ENCODE measurements at regions not wholly inside any gene's neighbourhood (a gene's known extent, or its start where the extent isn't known, plus 50 kb on each side); places are given as distances from the start of the nearest gene placed in this dataset.
"Not testable (repeated sequence)": the region's sequence is repeated elsewhere in the genome, so short reads cannot be mapped to it uniquely, and the experiment has no call there.

DNA sequence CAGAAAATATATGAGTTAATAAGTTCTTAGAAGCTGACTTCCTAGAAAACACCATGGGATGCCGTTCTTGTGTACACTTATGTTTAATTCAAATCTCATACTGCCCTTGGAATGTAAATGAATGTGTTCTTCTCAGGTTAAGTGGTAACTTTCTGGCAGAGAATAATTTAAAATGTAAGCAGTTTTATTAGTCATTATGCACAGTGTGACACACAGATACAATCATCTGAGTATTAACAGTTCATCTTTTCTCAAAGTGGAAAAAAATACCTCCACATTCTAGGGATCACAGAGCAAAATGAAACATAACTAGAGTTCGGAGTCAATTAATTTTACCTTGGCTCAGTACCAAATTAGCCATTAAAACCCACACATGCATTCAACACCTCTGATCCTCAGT, 508.1 kb downstream of the CDH9 start:
- no peak for DNase-seq

DNA sequence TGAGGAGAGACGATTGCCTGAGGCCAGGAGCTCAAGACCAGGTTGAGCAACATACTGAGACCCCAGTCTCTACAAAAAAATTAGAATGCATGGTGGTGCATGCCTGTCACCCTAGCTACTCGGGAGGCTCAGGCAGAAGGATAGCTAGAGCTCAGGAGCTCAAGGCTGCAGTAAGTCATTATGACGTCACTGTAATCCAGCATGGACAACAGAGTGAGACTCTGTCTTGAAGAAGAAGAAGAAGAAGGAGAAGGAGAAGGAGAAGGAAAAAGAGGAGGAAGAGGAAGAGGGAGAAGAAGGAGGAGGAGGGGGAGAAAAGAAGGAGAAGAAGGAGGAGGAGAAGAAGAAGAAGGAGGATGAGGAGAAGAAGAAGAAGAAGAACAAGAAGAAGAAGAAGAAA, 519.1 kb downstream of the CDH9 start:
- no peak for DNase-seq

DNA sequence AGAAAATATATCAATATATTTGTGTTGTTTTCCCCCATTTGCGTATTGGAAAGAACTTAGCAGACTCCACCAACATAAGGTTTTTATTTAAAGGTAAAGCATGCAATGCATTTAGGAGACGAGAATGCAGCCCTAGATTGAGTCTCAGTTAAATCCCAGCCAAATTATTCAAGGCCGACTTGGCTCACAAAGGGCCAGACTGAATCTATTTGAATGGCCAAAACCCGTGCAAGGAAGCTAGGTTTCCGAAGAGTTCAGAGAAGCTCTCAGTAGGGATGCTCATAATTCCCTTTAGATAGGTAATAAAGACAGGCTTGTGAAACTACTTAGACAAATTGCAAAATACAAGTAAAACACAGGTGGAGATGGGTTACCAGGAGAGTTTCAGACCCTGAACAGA, 520.3 kb downstream of the CDH9 start:
- DNase-seq: no peak

DNA sequence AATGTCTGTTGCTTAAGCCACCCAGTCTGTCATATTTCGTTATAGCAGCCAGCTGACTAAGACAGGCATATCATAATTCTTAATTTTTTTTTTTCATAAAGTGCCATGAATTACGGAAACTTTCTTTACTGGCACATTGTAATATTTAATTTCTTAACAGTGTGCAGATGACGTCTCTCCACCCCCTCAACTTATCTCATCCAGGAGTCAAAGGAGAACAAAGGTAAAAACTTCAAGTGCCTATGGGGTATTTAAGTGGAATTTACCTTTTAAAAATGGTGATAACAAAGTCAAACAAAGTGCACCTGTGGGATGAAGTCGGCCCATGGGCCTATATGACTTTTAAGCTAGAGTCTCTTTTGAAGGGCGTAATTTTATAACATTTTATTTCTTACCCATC, 539.4 kb downstream of the CDH9 start:
- DNase-seq: no peak

DNA sequence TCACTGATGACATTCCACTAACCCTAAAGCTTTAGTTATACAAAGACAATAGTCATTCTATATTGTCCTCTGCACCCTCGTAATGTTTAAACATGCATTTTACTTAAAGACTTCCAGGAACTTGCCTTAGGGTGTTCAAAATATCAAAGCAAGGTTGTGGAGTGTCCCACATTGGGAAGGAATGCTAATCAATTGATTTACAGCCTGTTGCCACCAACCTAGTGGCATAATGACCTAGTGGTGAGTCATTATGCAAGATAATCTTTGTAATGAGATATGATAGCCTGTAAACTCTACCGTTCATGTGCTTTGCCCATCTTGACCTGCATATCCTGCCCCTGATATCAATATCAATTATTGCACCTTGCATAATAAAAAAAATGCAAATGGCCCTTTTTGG, 542.9 kb downstream of the CDH9 start:
- no peak for DNase-seq

DNA sequence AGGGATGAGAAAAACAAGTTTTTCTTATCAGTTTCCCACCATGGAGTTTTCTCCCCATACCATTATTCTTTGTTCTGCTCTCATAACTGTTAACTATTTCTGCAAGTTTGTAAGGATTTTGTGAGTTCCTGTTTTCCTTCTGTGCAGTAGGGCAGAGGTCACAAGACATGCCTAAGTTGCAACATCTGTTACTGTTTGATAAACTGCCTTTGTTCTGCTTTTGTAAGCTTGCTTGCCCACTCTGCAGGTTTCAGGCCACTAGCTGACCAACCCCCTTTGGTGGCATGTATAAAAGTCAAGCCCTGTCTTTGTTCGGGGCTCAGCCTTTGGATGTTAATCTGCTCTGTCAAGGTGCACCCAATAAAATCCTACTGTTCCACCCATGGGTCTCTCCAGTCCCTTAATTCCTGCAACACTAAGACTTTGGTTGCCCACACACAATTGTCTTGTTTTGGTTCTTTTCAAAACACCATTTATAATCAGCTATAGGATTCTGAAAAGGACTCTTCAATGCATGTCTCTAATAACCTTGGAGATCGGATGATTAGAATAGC, 545.4 kb downstream of the CDH9 start:
- no peak for DNase-seq

DNA sequence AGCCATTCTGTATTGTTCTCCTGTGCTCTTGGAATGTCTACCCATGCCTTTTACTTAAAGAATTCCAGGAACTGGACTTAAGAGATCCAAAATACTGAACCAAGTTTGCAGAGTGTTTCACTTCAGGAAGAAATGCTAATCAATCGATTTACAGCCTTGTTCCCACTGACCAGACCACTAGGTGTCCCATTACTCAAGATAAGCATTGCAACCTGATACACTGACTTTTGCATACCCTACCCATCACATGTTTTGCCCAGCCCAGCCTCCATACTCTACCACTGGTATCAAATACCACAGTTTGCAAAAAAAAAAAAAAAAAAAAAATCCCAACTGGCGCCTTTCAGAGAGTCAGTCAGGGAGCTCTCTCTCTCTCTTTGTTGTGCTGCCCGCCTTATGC, 550.8 kb downstream of the CDH9 start:
- DNase-seq: peak in 1 of 2 experiments; percentile 13

DNA sequence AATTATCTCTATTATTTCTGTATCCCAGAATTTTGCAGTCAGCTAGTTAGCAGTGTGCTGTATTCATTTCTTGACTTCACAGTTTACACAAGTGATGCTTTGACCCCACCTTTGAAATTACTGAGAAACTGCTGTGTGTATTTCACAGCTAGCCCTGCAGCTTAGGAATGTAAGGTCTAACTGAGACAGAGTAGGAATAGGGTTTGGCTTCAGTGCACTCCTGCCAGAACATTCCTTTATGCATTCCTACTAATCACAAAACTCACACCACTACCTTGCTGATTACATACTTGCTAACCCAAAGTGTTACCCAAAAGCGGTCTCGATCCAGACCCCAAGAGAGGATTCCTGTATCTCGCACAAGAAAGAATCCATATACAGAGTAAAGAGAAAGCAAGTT, 551.8 kb downstream of the CDH9 start:
- no peak for DNase-seq

DNA sequence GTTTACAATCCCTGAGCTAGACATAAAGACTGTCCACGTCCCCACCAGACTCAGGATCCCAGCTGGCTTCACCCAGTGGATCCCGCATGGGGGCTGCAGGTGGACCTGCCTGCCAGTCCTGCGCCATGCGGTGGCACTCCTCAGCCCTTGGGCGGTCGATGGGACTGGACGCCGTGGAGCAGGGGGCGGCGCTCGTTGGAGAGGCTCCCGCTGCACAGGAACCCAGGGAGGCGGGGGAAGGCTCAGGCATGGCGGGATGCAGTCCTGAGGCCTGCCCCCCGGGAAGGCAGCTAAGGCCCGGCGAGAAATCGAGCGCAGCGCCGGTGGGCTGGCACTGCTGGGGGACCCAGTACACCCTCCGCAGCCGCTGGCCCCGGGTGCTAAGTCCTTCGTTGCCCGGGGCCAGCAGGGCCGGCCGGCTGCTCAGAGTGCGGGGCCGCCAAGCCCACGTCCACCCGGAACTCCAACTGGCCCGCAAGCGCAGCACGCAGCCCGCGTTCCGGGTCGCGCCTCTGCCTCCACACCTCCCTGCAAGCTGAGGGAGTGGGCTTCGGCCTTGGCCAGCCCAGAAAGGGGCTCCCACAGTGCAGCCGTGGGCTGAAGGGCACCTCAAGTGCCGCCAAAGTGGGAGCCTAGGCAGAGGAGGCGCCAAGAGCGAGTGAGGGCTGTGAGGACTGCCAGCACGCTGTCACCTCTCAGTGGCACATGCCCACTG, 553.1 kb downstream of the CDH9 start:
- not testable (repeated sequence) for DNase-seq

DNA sequence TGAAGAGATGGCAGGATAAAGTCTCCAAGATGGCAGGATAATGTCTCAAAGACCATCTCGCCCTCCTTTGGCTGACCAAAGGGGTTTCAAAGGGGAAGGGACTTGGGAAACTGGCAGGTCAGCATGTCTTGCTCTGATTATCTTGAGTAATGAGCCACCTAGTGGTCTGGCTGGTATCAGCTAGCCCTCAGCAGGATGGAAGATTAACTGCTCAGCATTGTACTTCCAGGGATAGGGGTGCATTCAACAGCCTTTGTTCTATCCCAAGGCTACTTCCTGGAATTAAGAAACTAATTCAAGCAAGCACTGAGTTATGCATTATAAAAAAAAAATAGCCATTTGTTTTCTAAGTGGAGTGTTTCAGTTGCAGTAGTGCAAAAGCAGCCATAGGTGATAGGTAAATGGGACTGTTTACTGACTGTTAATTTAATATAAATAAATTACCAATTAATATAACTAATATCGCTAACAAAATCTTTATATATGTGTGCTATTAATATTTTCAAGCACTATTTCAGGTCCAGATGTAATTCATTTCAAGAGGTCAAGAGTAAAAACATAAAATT, 555.5 kb downstream of the CDH9 start:
- peak; percentile 48 to 80 for DNase-seq

DNA sequence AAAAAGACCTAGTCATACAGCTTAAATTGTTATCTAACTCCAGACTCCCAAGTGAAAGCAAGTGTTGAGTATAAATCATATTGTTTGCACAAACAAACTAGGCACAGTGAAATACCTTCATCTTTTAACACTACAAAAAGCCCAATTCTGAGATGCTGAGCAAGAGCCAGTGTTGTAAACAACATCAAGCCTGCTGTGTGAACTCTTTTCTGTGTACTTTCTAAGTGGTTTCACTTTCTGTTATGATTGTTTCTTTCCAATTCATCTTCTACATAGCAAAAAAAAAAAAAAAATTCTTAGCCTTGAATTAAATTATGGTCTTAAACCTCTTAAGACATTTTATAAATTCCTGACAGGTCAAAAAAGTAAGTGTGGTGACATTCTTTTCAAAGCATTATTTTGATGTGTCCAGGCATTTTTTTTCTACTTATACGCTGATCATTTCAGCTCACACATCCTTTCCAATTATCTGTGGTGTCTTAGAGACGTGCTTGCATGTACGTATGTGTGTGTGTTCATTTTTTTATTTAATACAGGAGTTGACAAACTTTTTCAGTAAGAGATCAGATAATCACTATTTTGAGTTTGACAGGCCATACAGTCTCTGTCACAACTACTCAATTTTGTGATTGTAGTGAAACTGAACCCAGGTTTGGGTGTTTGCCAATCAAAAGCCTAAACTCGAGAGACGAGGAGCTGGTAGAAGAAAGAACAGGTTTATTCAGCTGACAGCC, 556.1 kb downstream of the CDH9 start:
- no peak for DNase-seq

DNA sequence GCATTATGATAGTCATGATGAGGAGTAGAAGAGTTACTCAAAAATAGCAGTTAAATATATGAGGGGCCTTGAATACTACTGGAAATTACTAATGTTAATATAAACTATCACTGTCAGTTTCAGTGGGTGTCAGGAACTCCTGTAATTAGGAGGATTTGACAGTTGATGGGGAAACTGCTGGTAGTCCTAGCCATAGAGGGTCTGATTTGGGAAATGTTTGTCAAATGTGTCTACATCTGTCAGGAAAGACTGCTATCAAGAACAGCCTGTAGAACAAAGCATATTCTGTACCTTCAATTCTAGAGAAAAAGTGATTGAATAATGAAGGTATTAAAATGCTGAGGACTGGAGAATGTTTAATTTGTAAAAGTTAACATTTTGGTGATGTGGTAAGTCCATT, 567.9 kb downstream of the CDH9 start:
- DNase-seq: no peak

DNA sequence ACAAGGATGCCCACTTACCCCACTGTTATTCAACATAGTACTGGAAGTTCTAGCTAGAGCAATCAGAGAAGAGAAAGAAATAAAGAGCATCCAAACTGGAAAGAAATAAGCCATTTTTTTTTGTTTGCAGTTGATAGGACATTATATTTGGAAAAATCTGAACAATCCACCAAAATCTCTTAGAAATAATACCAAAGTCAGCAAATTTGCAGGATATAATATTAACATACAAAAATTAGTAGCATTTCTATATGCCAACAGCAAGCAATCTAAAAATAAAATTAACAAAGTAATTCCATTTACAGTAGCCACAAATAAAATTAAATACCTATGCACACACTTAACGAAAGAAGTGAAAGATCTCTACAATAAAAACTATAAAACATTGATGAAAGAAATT, 599.3 kb downstream of the CDH9 start:
- DNase-seq: no peak

DNA sequence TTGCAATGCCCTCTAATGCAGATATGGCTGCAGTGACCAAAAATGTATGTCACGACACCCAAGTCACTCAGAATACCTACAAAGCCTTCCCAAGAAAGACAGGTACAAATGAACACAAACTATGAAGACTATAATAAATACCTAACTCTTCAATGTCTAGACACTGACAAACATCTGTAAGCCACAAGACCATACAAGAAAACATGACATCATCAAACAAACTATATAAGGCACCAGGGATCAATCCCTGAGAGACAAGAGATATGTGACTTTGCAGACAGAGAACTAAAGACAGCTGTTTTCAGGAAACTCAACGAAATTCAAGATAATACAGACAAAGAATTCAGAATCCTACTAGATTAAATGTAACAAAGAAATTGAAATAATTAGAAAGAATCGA, 603.7 kb downstream of the CDH9 start:
- no peak for DNase-seq

DNA sequence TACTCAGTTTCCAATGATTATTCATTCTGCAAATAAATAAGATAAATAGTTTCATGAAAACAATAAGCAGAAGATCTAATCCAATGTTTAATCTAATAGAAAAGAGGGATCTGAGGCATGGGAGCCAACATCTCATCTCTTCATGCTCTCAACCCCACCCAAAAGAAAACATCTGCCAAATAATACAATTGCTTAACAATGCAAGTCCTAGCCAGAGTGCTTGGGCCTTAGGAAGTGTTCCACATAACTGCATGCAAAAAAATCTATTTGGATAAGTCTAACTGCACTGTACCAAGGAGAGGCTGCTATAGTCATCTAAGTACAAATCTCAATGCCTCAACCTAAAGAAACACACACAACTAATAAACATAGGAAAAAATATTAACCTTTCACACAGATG, 606.0 kb downstream of the CDH9 start:
- no peak for DNase-seq

DNA sequence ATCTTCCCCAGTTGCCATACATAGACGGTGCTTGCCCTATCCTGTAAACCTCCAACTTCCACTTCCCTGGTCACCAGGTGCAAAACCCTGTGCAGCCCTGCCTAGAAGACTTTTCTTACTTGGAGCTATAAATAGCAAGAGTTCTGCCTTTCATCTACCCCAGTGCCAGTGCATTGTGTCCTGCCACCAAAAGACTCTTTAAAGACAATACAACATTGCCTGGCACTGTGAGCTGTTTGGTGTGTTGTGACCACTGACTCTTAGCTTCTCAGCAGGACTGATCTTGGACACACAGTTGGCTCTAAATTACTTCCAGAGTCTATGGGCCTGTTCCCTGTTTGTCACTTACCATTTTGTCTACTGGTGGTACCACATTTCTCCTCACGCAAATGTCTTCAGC, 608.1 kb downstream of the CDH9 start:
- DNase-seq: no peak

DNA sequence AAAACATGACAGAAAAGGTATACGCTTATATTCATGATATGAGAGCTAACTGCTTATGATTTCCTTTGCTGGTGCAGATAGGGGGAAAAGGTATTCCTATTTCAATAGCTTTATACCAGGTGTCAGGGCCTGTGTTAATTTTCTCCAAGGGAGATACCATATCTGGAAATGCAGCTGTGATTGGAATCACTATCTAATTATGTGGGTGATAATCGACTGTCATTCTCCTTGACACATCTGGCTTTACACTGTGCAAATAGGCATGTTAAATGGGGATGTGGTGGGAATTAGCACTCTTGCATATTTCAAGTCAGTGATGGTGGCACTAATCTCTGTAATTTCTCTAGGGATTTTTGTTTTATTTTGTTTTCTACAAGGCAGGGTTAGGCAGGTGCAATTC, 611.1 kb downstream of the CDH9 start:
- DNase-seq: no peak

DNA sequence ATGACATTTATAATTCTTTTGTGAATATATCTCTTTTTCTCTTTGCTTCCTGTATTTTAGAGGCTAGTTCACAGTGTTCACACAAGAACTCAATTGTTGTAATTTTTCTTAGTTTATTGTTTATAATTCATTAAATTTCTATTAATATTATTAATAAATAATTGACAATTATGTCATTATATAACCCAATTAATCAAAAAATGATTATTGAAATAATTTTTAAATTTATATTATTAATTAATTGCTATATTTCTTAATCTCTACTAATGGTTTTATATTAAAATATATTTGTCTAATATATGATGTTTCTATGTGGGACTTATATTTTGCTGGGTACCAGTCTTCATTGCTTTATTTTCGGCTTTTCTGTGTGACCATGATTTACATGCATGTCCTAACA, 618.4 kb downstream of the CDH9 start:
- DNase-seq: no peak

DNA sequence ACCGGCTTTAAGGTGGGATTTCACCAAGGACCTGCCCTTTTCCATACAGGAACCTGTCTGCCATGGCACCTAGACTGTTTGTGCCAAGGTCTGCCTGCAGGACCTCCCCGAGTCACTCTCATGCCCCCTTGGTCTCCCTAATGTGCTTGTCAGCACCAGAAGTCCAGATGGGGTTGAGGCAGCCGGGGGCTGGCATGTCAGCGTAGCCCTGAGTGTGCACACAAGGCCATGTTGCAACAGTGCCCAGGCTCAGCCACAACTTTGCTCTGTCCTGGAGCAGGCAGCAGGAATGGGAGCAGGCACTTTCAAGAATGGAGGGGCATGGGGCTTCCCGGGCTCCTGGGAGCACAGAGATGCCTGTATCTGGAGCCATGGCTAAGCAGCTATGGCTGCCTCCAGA, 621.5 kb downstream of the CDH9 start:
- DNase-seq: no peak

DNA sequence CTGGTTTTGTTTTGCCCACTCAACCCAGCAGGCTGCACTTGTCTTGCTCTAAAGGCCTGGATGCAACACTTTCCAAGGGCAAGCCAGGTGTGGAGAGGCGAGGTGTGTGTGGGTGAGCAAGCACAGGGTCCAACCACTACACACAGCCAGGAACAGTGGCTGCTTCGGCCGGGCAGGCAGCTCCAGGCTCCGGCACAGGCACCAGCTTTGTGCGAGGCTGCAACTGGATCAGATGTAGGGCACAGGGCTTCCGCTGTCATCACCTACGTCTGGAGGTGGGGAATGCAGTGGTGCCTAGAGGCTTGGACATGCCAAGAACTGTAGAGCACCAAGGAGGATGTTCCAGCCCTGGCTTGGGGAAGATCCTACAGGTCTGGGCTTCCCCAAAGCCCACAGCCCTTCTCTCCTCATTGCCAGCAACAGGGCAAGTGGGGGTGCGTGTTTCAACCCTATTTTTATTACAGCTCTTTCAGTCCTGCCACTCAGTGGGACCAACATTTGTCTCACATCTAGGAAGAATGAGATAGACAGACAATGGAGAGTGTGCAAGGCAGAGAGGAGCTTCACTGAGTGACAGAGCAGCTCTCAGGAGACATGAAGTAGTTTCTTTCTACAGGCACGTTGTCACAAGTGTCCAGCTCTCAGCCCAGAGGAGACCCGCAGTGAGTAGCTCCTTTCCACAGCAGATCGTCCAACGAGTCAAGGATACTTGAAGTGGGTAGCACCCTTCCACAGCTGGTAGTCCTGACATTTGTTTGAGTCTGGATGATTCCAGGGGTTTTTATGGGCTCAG, 622.2 kb downstream of the CDH9 start:
- no peak for DNase-seq

DNA sequence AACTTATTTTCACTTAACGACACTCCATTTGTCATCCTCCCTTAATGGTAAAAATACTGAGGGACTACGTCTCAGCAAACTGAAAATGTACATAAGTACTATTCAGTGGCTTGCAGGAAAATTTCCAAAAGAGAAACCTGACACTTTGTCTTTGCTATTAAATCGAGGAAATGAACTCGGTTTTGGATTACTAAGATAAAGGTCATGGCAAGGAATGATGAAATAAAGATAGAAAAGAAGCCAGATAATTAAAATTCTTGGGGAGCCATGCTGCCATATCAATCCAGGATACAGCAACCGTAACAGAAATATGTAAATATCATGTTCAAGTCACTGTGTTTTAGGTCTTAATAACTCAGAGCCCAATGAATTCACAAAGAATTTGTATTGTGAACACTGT, 647.8 kb downstream of the CDH9 start:
- DNase-seq: no peak

DNA sequence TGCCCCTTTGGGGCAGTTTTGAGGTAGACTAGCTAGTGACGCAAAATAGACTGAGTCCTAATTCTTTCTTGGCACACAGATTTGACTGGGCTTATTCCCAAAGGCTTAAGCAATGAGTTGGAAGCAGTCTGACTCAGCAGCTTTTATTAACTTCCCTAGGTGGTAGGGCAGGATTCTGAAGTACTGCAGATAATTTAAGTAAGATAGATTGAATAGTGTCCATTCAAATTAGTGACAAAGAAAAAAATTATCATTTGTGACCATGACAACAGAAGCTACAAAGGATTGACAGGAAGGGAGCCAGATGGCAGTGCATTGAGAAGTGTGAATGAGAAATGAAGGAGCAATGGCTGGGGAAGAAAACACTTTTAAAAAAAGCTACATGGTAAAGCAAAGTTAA, 649.4 kb downstream of the CDH9 start:
- peak; percentile 28 to 70 for DNase-seq

DNA sequence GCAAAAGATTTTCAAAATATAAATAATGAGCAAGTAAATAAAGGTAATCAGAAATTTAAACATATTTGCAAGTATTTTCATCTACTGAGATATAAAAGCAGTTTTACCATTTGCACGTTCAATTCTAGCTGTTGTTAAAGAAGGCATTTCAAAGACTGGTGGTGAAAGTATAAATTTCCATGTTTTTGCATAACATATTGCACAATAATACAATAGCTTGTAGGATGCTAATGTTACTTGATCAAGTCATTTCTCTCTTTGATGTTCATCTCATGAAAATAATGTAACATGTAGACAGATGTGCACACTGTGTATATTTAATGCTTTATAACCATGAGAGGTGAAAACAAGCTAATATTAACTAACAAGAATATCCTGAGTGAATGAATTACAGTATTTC, 651.9 kb downstream of the CDH9 start:
- DNase-seq: no peak
